ENCODE measurements at regions not wholly inside any gene's neighbourhood (a gene's known extent, or its start where the extent isn't known, plus 50 kb on each side); places are given as distances from the start of the nearest gene placed in this dataset.
A peak's percentile ranks its signal among the peaks of the same experiment; 100 is the strongest.

GRCh38 chr12:92649511-92650227, 53.1 kb upstream of the PLEKHG7 start:
- 59% methylated on average over 11 of the region's 11 CpGs for WGBS (ENCODE audit: low lambda C conversion rate)
- peak; percentile 65 for DNase-seq
- no peaks in the 10 kb centered on the region for H3K36me3 ChIP-seq (replicated peaks in 1 of 2; ENCODE audit: control insufficient read depth in 1 of 2, insufficient read depth in 2 of 2, low read length in 1 of 2)
- H3K4me3 ChIP-seq (ENCODE audit: low read depth in 2 of 2, low read length in 1 of 2): no peak overlapping the region; a peak in 1 of 4 replicates
- no peaks in the 10 kb centered on the region for H4K20me1 ChIP-seq (ENCODE audit: insufficient read depth)
- no peaks in the 10 kb centered on the region for H3K9me3 ChIP-seq
- no peaks in the 10 kb centered on the region for H3K9me2 ChIP-seq
- ChIA-PET POLR2A (no interaction called here), CTCF (interaction anchor here (0.7 to 3.1 kb wide), 16 partner anchors 9 to 1293 kb away, joined by 3 to 18 read pairs (median 6); no protein-coding TSS in a partner anchor)
- no peak overlapping the region for H3K27ac ChIP-seq (ENCODE audit: low read depth in 2 of 2, low read length in 1 of 2)
- no peaks in the 10 kb centered on the region for H3K27me3 ChIP-seq (ENCODE audit: insufficient read depth)
- TF ChIP-seq MXI1 (IDR thresholded peaks at IDR 0.05; ENCODE audit: low read depth, low read length) (no peak), CTCF (IDR thresholded peaks at IDR 0.05) (peak; percentile 80), ZBTB33 (IDR thresholded peaks at IDR 0.05; ENCODE audit: borderline replicate concordance, low read depth) (no peak), EZH2phosphoT487 (IDR thresholded peaks at IDR 0.05; ENCODE audit: borderline replicate concordance, low read depth) (no peak), PBX3 (IDR thresholded peaks at IDR 0.05) (no peak), NRF1 (IDR thresholded peaks at IDR 0.05; ENCODE audit: low read depth, low read length) (no peak), GABPA (IDR thresholded peaks at IDR 0.05; ENCODE audit: low read depth) (no peak), REST (IDR thresholded peaks at IDR 0.05; ENCODE audit: low read depth, low read length) (no peak), ELF1 (IDR thresholded peaks at IDR 0.05) (no peak), EP300 (IDR thresholded peaks at IDR 0.05; ENCODE audit: borderline replicate concordance in 1 of 2, low read depth in 1 of 2, low read length in 1 of 2) (no peak), POLR2AphosphoS5 (IDR thresholded peaks at IDR 0.05; ENCODE audit: low read depth, low read length) (no peak), SMC3 (IDR thresholded peaks at IDR 0.05; ENCODE audit: low read depth, low read length) (peak; percentile 78), JUND (IDR thresholded peaks at IDR 0.05) (no peak), FOXJ3 (CRISPR knock-in tag; IDR thresholded peaks at IDR 0.05) (no peak), RAD21 (IDR thresholded peaks at IDR 0.05; ENCODE audit: low read length) (peak; percentile 94), SIN3A (IDR thresholded peaks at IDR 0.05; ENCODE audit: borderline replicate concordance, low read depth, low read length) (no peak), FOXM1 (IDR thresholded peaks at IDR 0.05; ENCODE audit: low read depth) (no peak), RCOR1 (IDR thresholded peaks at IDR 0.05; ENCODE audit: low read length) (0 out of 2 replicates have a peak, but pooled peaks have one; percentile 25), NFIC (IDR thresholded peaks at IDR 0.05; ENCODE audit: borderline replicate concordance) (no peak), TAF1 (IDR thresholded peaks at IDR 0.05; ENCODE audit: borderline replicate concordance, low read depth, low read length) (no peak), FOSL2 (IDR thresholded peaks at IDR 0.05; ENCODE audit: borderline replicate concordance, low read depth) (no peak)
- no peaks in the 10 kb centered on the region; a peak in 1 of 4 replicates for H3K4me1 ChIP-seq (ENCODE audit: control insufficient read depth in 1 of 2, insufficient read depth in 2 of 2, low read depth in 1 of 2, low read length in 1 of 2)
- H3K4me2 ChIP-seq: no peak overlapping the region
- no peaks in the 10 kb centered on the region for H3K79me2 ChIP-seq (ENCODE audit: insufficient read depth)
- H3F3A ChIP-seq (replicated peaks; ENCODE audit: insufficient read depth): no peaks in the 10 kb centered on the region
- no peak overlapping the region for H3K9ac ChIP-seq
- H2AFZ ChIP-seq (ENCODE audit: low read depth): no peak overlapping the region
